ENCODE measurements at regions not wholly inside any gene's neighbourhood (a gene's known extent, or its start where the extent isn't known, plus 50 kb on each side); places are given as distances from the start of the nearest gene placed in this dataset.

DNA sequence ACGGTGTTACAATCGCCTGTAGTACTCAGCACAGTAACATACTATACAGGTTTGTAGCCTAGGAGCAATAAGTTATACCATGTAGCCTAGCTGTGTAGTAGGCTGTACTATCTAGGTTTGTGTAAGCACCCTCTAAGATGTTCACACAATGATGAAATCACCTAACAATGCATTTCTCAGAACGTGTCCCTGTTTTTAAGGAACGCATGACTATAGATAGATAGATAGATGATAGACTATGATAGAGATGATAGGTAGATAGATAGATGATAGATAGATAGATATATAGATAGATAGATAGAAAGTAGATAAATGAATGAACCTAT, 203.9 kb downstream of the FAM76B start:
- Histone ChIP-seq H3K27me3 (replicated peaks in 1 of 4; ENCODE audit: control insufficient read depth in 3 of 4, extremely low read depth in 1 of 4, insufficient read depth in 3 of 4, low read length in 3 of 4) (no peaks in the 10 kb centered on the region), H2BK5ac (ENCODE audit: low read depth, low read length) (no peak overlapping the region), H2BK12ac (ENCODE audit: low read depth, low read length) (no peak overlapping the region), H3K4ac (replicated peaks; ENCODE audit: insufficient read length, low read depth, low read length) (no peak overlapping the region), H3K23ac (ENCODE audit: insufficient read length) (no peak overlapping the region), H4K8ac (ENCODE audit: extremely low read depth, insufficient read depth, low read length) (no peak overlapping the region), H3K56ac (replicated peaks; ENCODE audit: insufficient read length, low read depth, low read length) (no peak overlapping the region), H2AFZ (ENCODE audit: low read length) (no peak overlapping the region), H4K91ac (replicated peaks; ENCODE audit: insufficient read length, low read length) (no peak overlapping the region), H3K27ac (ENCODE audit: low read depth, low read length) (no peak overlapping the region), H3K4me1 (replicated peaks in 1 of 4; ENCODE audit: control insufficient read depth in 3 of 4, insufficient read depth in 4 of 4, low read length in 3 of 4) (no peaks in the 10 kb centered on the region), H3K4me3 (ENCODE audit: extremely low read depth in 1 of 4, insufficient read depth in 2 of 4, low read depth in 3 of 4, low read length in 4 of 4) (no peak overlapping the region), H3K79me2 (ENCODE audit: control insufficient read depth in 1 of 2, insufficient read depth in 2 of 2, low read length in 2 of 2) (no peaks in the 10 kb centered on the region), H3K9me3 (ENCODE audit: insufficient read depth in 2 of 2, low read depth in 1 of 2, low read length in 1 of 2) (no peaks in the 10 kb centered on the region), H2BK20ac (ENCODE audit: low read length) (no peak overlapping the region), H3K4me2 (ENCODE audit: insufficient read depth in 1 of 2, low read depth in 2 of 2, low read length in 2 of 2) (no peak overlapping the region), H3K23me2 (ENCODE audit: low read depth, low read length) (no peaks in the 10 kb centered on the region), H2AK5ac (ENCODE audit: low read depth, low read length) (no peak overlapping the region), H4K20me1 (replicated peaks in 1 of 2; ENCODE audit: control insufficient read depth in 1 of 2, insufficient read depth in 2 of 2, low read length in 2 of 2) (no peaks in the 10 kb centered on the region), H3K9ac (replicated peaks in 1 of 4; ENCODE audit: extremely low read depth in 1 of 4, low read depth in 3 of 4, low read length in 3 of 4) (no peak overlapping the region), H3K14ac (ENCODE audit: insufficient read length) (no peak overlapping the region), H3K18ac (ENCODE audit: extremely low read depth, low read length) (no peak overlapping the region), H4K5ac (ENCODE audit: insufficient read length, low read depth, low read length) (no peak overlapping the region), H2BK15ac (ENCODE audit: low read length) (no peak overlapping the region), H3K36me3 (ENCODE audit: control insufficient read depth in 2 of 4, insufficient read depth in 4 of 4, low read length in 3 of 4) (no peaks in the 10 kb centered on the region), H3K79me1 (ENCODE audit: low read depth, low read length) (no peaks in the 10 kb centered on the region), H2BK120ac (replicated peaks; ENCODE audit: low read depth, low read length) (no peak overlapping the region)
- 78% methylated on average over 4 of the region's 4 CpGs; no CpG with 5 or more reads in 1 of the 2 experiments for WGBS, 2 experiments (ENCODE audit: extremely low coverage in 1 of 2, insufficient coverage in 1 of 2, insufficient read length in 1 of 2, insufficient replicate concordance in 2 of 2, low coverage in 1 of 2, low lambda C conversion rate in 2 of 2, missing lambda C conversion rate in 1 of 2)
- DNase-seq (ENCODE audit: low read depth in 1 of 2, low spot score in 2 of 2) (no peak), FAIRE-seq (no peak)
- ChIA-PET POLR2A (ENCODE audit: partially characterized antibody) (no interaction called here), CTCF (ENCODE audit: partially characterized antibody) (no interaction called here)
- TF ChIP-seq, protein P1, sequence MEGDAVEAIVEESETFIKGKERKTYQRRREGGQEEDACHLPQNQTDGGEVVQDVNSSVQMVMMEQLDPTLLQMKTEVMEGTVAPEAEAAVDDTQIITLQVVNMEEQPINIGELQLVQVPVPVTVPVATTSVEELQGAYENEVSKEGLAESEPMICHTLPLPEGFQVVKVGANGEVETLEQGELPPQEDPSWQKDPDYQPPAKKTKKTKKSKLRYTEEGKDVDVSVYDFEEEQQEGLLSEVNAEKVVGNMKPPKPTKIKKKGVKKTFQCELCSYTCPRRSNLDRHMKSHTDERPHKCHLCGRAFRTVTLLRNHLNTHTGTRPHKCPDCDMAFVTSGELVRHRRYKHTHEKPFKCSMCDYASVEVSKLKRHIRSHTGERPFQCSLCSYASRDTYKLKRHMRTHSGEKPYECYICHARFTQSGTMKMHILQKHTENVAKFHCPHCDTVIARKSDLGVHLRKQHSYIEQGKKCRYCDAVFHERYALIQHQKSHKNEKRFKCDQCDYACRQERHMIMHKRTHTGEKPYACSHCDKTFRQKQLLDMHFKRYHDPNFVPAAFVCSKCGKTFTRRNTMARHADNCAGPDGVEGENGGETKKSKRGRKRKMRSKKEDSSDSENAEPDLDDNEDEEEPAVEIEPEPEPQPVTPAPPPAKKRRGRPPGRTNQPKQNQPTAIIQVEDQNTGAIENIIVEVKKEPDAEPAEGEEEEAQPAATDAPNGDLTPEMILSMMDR (IDR thresholded peaks at IDR 0.05; ENCODE audit: control extremely low read depth in 1 of 3, insufficient read depth in 1 of 3, low read depth in 1 of 3, low read length in 3 of 3) = no peak
- no peak for TF ChIP-seq BCL11A (IDR thresholded peaks at IDR 0.05; ENCODE audit: low read depth in 2 of 2, low read length in 2 of 2)
- TF ChIP-seq RXRA (IDR thresholded peaks at IDR 0.05; ENCODE audit: insufficient read depth, low read depth, low read length) = no peak
- TF ChIP-seq BACH1 (IDR thresholded peaks at IDR 0.05; ENCODE audit: low read length) = no peak
- no peak for TF ChIP-seq RFX5 (IDR thresholded peaks at IDR 0.05; ENCODE audit: borderline replicate concordance, low read depth, low read length)
- TF ChIP-seq KDM4A (IDR thresholded peaks at IDR 0.05; ENCODE audit: low read depth, low read length, severe bottlenecking) = no peak
- no peak for TF ChIP-seq KDM1A (IDR thresholded peaks at IDR 0.05; ENCODE audit: borderline replicate concordance, low read length)
- TF ChIP-seq SRF (IDR thresholded peaks at IDR 0.05; ENCODE audit: low read depth, low read length) = no peak
- TF ChIP-seq, protein P2, sequence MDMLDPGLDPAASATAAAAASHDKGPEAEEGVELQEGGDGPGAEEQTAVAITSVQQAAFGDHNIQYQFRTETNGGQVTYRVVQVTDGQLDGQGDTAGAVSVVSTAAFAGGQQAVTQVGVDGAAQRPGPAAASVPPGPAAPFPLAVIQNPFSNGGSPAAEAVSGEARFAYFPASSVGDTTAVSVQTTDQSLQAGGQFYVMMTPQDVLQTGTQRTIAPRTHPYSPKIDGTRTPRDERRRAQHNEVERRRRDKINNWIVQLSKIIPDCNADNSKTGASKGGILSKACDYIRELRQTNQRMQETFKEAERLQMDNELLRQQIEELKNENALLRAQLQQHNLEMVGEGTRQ (IDR thresholded peaks at IDR 0.05; ENCODE audit: low read length) = no peak
- no peak for TF ChIP-seq JUND (IDR thresholded peaks at IDR 0.05; ENCODE audit: low read length)
- no peak for TF ChIP-seq TAF1 (IDR thresholded peaks at IDR 0.05; ENCODE audit: low read depth, low read length)
- no peak for TF ChIP-seq SP4 (IDR thresholded peaks at IDR 0.05; ENCODE audit: low read length)
- TF ChIP-seq JUN (IDR thresholded peaks at IDR 0.05; ENCODE audit: low read depth, low read length) = no peak
